Stimulated activated naive CD4-positive, alpha-beta T cell treated with Interleukin-2 at 50 U/mL for 16 hours (primary cell): ENCODE measurements at regions not wholly inside any gene's neighbourhood (a gene's known extent, or its start where the extent isn't known, plus 50 kb on each side); places are given as distances from the start of the nearest gene placed in this dataset.
"Not testable (repeated sequence)": the region's sequence is repeated elsewhere in the genome, so short reads cannot be mapped to it uniquely, and the experiment has no call there.

Experiments
- DNase-seq: peaks from one replicate; lab custom pipeline; 2025; lab: John Stamatoyannopoulos, UW

DNA sequence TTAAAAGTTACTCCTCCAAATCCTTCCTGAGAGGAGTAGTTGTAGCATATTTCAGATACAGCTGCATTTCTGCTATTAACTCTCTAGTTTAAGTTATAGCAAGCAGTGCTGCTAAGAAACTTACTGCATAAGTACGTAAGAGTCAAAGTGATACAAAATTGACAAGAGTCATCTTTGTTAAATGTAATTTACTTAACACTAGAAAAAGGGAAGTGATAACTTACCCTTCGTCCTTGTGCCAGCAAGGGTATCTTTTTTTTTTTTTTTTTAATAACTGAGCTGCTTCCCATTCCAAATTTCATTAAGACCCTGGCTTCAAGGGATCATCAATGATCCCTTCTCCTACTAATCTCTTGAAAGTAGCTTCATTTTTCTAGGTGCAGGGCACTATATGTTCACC, 493.0 kb downstream of the PLCL1 start:
- no peak for DNase-seq

DNA sequence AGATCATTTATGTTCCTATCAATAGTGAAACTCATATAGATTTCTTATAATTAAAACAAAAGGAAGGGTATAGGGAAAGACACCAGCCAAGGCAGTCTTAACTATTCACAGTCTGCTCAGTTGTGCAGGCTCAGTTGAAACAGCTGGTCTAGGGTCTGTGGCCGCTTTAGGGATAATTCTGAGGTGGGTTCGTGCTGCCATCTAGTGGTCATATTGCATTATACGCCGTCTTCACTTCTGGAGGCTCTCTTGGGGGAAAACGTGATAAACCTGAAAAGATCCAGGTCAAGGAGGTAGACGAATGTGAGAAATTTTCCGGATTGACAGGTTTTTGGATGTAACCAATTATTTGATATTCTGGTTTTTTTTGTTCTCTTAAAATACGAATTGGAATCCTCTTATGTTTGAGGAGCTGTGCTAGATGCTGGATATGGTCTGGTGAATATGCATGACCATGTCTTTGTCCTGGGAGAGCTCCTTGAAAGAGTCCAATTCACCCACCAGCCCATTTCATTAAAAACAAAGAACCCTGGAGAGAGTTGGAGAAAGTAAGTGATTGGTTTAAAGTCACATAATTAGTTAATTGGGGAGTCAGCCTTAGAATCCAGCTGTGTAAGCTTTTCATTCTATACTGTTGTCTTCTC, 492.4 kb downstream of the PLCL1 start:
- peak; percentile 38 for DNase-seq

DNA sequence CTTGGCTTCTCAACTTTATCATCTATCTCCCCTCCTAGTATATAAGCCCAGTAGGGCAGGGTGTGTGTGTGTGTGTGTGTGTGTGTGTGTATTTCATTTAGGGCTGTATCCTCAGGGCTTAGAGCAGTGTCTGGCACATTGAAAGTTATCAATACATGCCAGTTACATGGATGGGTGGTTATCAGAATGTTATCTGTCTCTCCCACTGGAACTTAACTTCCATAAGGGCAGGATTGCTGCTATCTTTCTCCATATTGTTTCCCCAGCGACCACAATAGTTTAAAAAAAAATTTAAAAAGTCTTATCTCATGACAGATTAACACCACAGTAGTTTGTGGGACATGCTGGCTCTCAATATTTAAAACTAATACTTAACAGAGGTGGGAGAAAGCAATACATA, 488.9 kb downstream of the PLCL1 start:
- DNase-seq: no peak

DNA sequence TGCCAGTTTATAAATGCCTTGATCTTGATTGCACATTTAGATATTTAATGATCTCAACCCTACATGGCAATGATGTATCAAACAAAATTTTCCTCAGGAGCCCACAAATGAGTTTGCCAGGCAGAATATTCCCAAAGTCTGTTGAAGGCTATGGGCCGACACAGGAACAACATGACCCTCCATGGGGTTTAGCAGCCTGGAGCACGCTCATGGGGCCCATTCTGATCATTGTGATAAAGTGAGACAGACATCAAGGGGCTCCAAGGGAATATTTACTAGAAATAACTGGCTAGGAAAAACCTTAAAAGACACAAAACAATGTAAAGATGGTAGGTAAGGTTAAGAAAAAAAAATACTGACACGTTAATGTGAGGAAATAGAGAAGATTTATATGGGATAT, 485.4 kb downstream of the PLCL1 start:
- no peak for DNase-seq

DNA sequence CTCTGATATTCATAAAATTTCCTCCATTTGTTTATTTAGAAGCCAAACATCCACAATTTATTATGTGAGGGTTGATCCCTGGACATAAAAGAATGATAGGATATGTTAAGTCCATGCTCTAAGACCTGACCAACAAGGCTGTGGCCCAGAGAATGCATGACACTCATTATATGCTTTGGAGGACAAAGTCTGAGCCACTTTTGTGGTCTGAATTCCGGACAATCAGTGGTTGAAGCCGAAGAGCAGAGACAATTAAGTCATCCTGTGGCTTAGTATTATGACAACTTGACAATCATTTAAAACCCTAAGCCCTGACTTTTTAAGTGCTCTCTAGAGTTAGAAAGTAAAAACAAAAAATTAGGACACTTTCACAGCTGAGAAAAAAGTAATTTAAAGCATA, 483.3 kb downstream of the PLCL1 start:
- DNase-seq: no peak

DNA sequence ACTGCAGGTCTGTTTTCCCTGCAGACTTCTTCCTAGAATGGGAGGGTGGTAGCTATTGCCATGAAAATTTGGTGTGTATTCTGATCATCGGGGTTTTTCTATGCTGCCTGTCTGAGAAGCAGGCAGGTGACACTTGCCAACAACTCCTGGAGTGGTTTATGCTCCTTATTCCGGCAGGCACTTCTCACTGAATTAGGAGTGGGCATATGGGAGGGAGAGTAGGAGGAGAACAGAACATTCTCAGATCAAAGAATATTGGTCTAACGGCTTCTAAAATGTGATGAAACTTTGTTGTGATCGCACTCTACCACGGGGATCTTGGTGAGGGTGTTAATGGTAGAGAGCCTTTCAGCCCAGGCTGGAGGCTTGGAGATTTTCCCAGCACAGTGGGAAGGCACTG, 480.8 kb downstream of the PLCL1 start:
- no peak for DNase-seq

DNA sequence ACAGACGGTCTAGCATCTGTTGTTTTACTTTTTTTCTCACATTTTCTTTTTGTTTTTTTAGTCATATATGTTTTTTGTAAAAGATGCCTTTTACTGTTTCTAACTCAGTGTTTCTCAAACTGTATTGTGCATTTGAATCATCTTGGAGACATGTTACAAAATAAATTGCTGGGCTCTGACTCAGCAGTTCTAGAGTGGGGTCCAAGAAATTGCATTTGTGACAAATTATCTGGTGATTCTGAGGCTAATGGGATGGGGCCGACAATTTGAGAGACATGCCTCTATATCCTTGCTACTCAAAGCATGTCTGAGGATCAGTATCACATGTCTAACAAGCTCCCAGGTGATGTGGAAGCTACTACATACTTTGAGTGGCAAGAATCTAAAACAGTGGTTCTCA, 478.8 kb downstream of the PLCL1 start:
- DNase-seq: no peak

DNA sequence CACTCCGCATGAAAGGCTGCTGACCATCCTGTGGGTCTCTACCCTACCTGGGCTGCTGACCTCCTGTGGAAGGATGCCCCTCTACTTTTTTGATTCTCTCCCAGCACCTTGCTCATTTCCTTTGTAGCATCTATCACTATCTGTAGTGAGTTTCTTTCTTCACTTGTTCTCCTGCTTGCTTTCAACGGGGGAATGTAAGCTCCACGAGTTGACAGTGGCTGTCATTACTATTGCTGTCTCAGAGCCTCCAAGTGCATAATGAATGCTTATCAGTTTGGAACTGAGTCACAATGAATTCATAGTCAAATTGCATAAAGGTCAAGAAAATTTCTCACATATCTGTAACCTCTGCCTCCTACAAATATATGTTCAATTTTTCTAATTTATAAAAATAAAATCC, 477.7 kb downstream of the PLCL1 start:
- DNase-seq: no peak

DNA sequence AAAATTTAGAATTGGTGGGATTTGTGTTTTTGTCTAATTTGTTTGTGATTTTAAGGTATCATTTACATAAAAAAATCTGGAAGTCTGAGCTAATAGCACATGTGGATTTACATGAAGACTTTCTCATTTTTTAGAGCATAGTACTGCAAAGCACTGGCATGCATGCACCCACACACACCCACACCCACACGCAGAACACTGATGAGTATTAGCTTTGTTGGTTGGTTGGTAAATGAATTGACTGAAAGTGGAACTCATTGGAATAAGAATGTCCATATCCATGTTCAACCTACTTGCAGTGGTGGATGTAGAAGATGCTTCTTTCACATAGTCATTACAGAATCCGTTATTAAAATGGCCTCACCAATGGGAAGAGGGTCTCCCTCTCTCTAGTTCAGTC, 475.8 kb downstream of the PLCL1 start:
- DNase-seq: no peak

DNA sequence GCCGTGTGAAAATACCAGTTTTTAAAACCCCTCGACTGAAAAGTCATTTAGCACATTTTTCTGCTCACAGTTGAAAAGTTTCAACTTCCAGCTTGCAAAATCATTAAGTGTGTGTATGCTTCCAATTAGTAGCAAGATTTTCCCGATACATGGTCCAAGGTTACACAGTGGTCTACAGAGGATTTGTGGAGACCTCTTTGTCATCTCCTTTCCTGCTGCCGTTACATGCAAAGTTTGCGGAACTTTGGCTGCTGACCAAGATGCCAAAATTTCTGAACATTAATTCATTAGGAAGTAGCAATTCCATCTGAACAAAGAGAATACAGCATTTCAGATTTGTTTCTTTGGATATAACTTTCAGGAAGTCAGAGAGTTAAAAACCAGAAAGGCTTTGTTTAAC, 474.6 kb downstream of the PLCL1 start:
- no peak for DNase-seq

DNA sequence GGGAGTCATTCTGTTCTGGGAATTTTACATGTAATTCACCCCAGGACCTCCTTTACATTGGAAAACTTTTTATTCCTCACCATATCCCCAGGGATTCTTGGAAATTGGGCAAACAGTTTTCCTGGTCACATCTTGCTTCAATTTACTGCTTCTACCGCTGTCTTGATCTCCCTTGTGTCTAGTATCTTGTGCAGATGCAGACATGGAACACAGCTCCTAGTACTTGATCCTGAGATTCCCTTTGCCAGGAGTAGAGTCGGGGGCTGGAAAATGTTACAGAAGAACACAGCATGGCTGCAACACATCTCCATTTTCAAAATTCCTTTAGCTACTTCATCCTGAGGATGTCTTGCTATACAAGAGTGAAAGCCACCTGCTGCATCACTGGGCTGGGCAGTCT, 472.8 kb downstream of the PLCL1 start:
- no peak for DNase-seq

DNA sequence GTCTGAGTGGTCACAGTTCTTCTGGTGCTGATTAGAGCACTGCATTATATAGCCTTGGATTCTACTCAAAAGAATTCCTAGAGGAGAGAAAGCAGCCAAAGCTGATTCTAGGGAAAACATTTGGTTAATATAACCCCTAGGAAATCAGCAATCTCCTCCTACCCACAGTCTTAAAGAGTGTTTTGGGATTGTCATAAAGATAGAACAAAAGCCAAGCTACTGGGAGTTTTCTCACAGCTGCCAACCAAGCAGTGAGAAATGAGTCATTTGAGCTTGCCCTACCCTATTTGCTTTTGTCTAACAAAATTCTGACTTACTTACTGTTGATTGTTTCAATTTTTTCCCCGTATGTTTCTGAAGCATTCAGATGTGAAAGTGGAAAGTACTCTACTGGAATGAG, 469.3 kb downstream of the PLCL1 start:
- no peak for DNase-seq

DNA sequence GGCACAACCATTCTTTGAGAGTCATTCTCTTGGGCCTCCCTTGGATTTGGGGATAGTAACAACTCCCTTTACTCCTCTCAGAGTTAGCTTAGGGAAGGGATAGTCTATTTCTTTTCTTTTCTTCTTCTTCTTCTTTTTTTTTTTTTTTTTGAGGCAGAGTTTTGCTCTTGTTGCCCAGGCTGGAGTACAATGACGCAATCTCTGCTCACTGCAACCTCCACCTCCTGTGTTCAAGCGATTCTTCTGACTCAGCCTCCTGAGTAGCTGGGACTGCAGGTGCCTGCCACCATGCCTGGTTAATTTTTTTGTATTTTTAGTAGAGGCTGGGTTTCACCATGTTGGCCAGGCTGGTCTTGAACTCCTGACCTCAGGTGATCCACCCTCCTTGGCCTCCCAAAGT, 465.8 kb downstream of the PLCL1 start:
- DNase-seq: not testable (repeated sequence)

DNA sequence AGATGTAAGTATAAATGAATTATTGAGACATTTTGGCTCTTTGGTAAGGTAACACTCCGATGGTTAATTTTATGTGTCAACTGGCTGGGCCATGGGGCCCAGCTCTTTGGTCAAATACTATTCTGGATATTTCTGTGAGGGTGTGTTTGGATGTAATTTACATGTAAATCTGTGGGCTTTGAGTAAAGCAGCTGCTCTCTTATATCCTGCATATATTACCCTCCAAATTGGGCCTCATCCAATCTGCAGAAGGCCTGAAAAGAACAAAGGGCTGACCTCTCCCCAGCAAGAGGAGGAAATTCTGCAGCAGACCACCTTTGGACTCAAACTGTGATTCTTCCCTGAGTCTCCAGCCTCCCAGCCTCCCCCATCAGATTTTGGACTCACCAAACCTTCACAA, 464.1 kb downstream of the PLCL1 start:
- DNase-seq: no peak

DNA sequence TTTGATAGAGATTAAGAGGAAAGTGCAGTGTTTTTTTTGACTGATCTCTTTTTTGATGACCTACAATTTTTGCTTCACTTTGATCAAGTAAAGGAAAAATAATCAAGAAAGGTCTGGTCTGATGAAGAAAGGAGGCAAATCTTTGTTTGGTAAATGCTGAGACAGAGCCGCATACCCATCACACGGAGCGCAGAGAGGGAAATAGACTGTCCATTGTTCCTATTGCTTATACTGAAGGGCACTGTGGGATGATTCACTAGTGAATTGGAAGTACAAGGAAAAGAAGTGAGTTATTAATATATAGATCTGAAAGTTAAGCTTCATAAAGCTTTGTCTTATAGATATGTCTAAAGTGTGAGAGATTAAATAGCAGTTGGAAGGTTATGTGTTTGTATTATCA, 455.1 kb downstream of the PLCL1 start:
- no peak for DNase-seq

DNA sequence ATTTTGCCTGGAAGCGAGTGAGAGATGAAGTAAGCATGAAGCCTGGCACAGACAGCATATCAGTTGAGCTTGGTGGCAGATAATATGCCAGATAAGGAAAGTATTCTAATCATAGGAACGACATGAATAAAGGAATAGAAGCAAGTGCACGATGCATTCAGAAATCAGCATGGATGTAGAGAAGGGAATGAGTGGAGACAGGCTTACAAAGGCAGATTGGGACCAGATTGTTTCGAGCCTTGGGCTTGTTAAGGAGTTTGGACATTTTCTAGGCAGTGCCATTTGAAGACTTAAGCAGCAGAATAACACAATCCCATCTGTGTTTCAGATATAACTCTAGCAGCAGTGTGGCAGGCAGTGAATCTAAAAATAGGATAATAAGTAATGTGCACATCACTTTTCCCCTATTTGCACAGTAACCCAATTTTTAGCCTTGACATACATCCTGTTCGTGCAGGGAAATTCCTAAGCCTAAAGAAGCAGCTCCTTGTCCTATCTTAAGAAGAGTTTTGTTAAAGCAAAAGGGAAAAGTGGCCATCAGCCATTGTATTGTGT, 450.2 kb downstream of the PLCL1 start:
- no peak for DNase-seq

DNA sequence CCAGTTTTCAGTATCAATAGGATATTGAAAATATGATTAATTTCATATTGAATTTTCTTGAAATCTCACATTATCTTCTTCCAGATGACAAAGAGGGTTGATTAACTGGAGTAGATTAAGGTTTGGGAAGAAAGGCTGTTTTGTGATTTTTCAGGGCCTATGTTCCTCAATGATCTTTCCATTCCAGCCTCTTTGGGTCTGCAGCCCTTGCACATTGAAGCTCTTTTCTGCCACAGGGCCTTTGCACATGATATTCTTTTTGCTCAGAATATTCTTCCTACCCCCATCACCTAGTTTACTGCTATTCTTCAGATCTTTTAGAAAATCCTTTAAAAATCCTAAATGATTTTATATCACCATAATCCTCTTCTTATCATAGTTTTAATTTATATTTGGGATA, 449.6 kb downstream of the PLCL1 start:
- DNase-seq: no peak

DNA sequence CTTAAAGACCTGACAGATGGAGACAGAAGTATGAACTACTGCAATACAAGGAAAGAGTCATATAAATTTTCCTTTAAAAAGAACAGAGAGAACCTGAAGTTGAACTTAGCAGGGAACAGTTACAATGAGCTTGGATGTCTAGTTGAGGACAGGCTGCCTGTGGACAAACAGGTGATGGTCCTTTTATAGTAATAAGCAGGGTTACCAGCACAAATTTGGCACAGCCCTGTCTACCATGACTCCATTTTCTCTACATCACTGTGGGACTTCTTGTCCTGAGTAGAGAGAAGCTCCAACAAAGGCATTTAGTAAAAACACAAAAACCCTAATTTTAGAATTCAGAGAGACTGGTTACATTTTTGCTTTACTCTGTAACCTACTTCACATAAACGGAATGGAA, 448.1 kb downstream of the PLCL1 start:
- no peak for DNase-seq

DNA sequence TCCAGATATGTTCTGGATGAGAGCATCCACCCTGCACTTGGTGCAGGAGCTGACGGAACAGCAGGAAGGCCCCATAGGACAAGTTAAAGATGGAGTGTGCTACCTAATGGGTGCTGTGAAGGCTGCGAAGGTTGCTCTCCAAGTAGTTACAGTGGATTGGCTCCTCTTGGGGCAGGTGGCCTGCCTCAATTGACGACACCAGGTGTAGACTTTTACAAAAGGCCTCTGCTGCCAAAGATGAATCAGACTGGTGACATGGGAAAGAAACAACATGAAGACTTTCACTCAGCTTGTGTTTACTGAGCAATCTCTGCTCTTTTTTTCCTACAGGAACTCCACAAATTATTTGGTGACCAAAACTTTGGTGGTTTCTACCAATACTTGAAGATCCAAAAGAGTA, 437.7 kb downstream of the PLCL1 start:
- no peak for DNase-seq

DNA sequence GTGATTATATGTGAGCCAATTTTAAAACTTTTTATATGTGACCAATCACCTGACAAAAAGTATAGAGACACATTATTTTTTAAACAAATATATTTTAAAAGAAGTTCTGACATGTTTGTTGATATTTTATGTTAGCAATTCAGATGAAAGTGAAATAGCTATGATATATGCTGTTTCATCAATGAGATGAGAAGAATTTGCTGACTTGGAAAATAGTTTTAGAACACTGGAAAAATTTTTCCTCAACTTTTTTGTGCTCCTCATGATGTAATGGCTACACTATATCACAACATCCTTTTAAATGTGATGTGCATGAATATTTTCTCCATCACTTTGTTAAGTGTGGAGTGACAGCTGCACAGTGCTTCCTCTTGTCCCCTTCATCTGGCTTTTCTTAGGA, 434.0 kb downstream of the PLCL1 start:
- no peak for DNase-seq

DNA sequence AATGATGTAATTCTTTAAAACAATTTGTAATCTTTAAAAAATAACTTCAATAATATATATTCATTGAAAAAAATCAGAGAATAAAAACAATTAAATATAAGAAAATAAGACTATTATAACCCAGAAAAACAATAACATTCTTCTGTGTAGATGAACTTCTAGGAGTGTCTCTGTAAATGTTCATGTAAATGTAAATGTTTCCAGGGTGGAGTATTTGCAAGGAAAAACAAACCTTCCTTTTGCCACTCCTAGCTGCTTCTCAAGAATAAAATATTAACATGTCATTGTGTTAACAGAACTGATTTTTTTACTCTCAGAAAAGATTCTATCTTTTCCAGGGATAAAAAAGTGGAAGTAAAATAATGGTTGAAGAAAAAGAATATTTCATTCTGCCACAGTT, 431.9 kb downstream of the PLCL1 start:
- DNase-seq: no peak

DNA sequence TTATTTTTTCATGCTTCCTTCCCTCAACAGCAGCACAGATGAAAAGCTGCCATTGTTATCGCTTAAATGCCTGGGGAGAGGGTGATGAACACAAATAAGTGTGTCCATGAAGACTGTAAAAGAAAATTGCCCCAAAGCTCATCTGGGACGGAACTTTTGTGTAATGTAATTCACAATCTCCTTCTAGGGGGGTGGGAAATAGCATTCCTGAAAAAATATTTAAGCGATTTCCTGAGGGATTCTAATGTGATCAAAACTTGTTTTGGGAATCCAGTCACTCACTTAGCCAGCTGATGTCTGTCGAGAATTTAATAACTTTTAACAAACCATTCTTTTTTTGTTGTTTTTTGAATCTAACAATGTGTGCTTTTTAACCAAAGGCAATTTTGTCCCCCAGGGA, 427.9 kb downstream of the PLCL1 start:
- no peak for DNase-seq

DNA sequence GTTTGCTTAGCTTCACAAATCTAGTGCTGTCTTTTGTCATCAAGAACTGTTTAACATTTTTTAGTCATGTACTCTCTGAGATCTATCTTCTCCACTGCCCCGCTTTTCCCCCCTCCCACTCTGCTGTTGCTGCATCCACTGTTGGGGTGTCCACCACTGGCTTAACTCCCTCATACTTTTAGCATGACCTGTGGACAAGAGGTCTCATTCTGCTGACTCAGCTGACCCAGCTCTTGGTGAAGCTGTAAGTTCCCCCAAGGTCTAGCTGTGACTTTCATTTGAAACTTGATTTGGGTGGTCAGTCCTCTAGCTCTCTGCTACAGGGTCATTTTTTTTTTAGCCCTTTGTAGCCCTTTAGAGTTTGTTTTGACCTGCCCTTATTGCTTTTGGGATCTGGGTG, 427.2 kb downstream of the PLCL1 start:
- no peak for DNase-seq

DNA sequence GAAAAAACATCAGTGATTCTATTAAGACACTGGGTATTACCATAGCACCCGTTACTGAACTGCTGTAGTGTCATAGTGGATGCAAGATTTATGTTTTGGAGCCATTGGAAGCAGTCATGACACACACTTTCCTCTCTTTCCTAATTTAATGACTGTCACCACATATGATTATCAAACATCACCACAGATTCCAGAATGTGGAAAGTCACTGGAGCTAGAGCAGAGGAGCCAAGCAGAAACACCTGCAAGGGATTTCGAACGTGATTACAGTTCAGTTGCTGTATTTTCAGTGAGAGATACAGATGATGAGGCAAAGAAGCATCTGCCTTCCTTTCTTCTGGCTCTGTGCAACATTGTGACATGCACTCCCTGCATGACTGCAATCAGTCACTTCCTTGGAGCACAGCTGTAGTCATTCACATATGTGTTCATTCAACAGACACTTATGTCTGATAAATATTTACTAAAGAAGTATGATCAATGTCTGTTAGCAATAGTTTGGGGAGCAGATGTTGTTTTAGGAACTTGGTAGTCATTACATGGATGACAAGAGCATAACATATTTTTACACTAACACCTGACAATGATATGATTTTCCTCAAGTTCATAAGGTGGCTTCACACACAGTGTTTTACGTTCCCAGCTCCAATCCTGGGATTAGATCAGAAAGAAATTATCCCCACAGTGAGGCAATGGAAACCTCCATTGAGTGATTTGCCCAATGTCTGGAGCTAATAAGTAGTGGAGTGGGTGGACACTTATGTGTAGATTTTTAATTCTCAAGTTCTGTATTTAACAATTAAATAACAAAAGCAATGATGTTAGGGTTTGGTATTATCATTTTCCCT, 416.6 kb downstream of the PLCL1 start:
- no peak for DNase-seq
